ENCODE measurements at regions not wholly inside any gene's neighbourhood (a gene's known extent, or its start where the extent isn't known, plus 50 kb on each side); places are given as distances from the start of the nearest gene placed in this dataset.

GRCh38 chr11:97905101-97905500 is 1115.6 kb upstream of the CNTN5 start:
- no peaks in the 10 kb centered on the region for H3K9me3 ChIP-seq (ENCODE audit: control insufficient read depth, low read depth, low read length)
- Mint-ChIP-seq H3K9me3 (no peaks in the 10 kb centered on the region), H3K36me3 (ENCODE audit: insufficient read depth in 1 of 3, low read depth in 3 of 3) (no peaks in the 10 kb centered on the region), H3K27me3 (ENCODE audit: low read depth) (no peaks in the 10 kb centered on the region), H3K27ac (no peak overlapping the region), H3K4me3 (no peak overlapping the region), H3K4me1 (peaks cover 0 to 2% of the 10 kb centered on the region in 2 experiments; a peak in 2 of 4 replicates)
- H2BK120ac ChIP-seq (ENCODE audit: low read depth, low read length, poor library complexity, severe bottlenecking), result no peak overlapping the region
- no peaks in the 10 kb centered on the region for H3K27me3 ChIP-seq (ENCODE audit: insufficient read depth, low read length)
- no peak overlapping the region for H2AFZ ChIP-seq (ENCODE audit: low read length)
- H3K56ac ChIP-seq (ENCODE audit: insufficient read length, low read depth, low read length), result no peak overlapping the region
- TF ChIP-seq CTCF (conservative IDR thresholded peaks at IDR 0.05), result no peak
- H2BK12ac ChIP-seq (ENCODE audit: insufficient read length, low read depth, low read length), result no peak overlapping the region
- no peak overlapping the region for H3T11ph ChIP-seq (ENCODE audit: low read length)
- H3K27ac ChIP-seq (ENCODE audit: insufficient read length, low read depth, low read length), result no peak overlapping the region
- DNase-seq, result no peak
- H4K8ac ChIP-seq (replicated peaks; ENCODE audit: insufficient read length, low read depth, low read length), result no peak overlapping the region
- no peak overlapping the region for H2BK5ac ChIP-seq (ENCODE audit: insufficient read length, low read length)
- no peaks in the 10 kb centered on the region for H3K4me1 ChIP-seq (ENCODE audit: insufficient read depth, low read length)
- H3K9ac ChIP-seq (ENCODE audit: extremely low read depth, insufficient read length, low read length), result no peak overlapping the region
- H4K91ac ChIP-seq (ENCODE audit: insufficient read length, low read depth, low read length), result no peak overlapping the region
- H2BK20ac ChIP-seq (ENCODE audit: low read depth, low read length, poor library complexity, severe bottlenecking), result no peak overlapping the region
- H3K79me2 ChIP-seq (ENCODE audit: insufficient read depth, low read length), result no peaks in the 10 kb centered on the region
- no peak overlapping the region for H4K5ac ChIP-seq (ENCODE audit: insufficient read length, low read depth, low read length)
- H3K4me2 ChIP-seq (ENCODE audit: insufficient read depth, insufficient read length, low read length), result no peak overlapping the region
- H3K23me2 ChIP-seq (ENCODE audit: insufficient read length, low read depth, low read length, poor library complexity, severe bottlenecking), result no peaks in the 10 kb centered on the region
- H3K18ac ChIP-seq (ENCODE audit: insufficient read length, low read depth, low read length), result no peak overlapping the region
- H3K79me1 ChIP-seq (ENCODE audit: insufficient read depth, low read depth, low read length, poor library complexity, severe bottlenecking), result no peaks in the 10 kb centered on the region
- H2AK5ac ChIP-seq (ENCODE audit: insufficient read length, low read length), result no peak overlapping the region
- no peaks in the 10 kb centered on the region for H4K20me1 ChIP-seq (ENCODE audit: control insufficient read depth, insufficient read depth, insufficient read length)
- no peak overlapping the region for H3K23ac ChIP-seq (ENCODE audit: insufficient read length, low read depth, low read length)
- H3K14ac ChIP-seq (ENCODE audit: insufficient read depth, low read length), result no peak overlapping the region
- H2BK15ac ChIP-seq (ENCODE audit: low read depth, low read length), result no peak overlapping the region
- H3K4ac ChIP-seq (ENCODE audit: low read depth, low read length), result no peak overlapping the region
